DLD1 (cell line): ENCODE measurements at regions not wholly inside any gene's neighbourhood (a gene's known extent, or its start where the extent isn't known, plus 50 kb on each side); places are given as distances from the start of the nearest gene placed in this dataset.
"Not testable (repeated sequence)": the region's sequence is repeated elsewhere in the genome, so short reads cannot be mapped to it uniquely, and the experiment has no call there.

ENCODE experiments used
- in situ Hi-C: cut with HindIII; loops from 2 replicates; pipeline ENCODE4 v1.10.0; 2017; ENCODE audit warnings: low sequenced_read_pairs

DNA sequence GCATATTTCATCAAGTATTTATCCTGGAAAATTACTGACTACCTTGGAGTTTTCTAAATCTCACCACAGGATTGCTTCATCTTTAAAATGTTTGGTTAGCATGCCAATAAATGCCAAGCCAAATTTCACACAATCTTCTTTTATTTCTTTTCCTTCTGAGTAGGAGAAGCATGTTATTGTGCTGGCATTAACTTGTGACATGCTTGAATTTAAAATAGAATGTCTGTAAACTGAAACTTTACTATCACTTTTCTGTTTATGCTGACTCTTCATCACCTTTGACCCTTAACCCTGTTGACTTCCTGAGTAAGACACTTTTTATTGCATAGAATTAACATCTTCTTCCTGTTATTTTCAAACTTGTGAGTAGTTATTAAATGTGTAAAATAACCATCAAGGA is 56.2 kb upstream of the LRRTM4 start:
- in situ Hi-C loops, result no loop called here

DNA sequence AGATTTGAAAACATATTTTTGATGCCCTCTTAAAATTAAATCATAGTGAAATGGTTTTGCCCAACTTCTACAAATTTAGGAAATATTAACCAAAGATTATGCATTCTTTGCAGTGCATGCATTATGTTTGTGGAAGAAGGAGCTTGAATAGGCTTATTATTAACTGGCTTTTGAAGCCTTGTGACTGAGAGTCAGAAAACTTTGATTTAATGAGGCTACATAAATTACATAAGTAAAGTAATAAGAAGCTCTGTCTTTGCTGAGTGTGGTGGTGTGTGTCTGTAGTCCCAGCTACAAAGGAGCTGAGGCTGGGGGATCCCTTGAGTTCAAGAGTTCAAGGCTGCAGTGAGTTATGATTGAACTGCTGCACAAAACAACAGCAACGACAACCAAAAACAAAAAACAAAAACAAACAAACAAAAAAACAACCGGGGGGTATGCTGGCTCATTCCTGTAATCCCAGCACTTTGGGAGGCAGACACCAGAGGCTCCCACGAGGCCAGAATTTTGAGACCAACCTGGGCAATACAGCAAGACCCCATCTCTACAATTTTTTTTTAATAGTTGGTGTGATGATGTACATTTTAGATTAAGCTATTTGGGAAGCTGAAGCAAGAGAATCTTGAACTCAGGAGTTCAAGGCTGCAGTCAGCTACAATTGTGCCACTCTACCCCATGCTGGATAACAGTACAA is 57.0 kb upstream of the LRRTM4 start:
- in situ Hi-C loops, result no loop called here

DNA sequence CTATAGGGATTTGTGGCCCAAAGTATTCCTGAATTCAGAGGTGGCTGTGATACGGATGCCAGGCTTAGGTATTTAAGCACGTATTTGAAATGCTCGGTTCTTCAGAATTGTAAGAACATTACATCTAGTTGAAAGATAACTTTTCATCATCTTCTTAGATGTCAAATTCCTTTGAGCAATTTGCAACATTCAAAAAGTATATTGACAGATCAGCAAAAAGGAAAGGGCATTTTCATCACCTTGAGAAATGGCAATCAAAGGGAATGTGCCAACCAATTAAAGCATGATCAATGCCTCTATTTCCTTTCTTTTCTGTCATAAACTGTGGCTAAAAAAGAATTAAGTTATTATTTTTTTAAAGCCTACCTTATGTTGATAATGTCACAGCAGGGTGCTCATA is 66.3 kb upstream of the LRRTM4 start:
- in situ Hi-C loops, result no loop called here

DNA sequence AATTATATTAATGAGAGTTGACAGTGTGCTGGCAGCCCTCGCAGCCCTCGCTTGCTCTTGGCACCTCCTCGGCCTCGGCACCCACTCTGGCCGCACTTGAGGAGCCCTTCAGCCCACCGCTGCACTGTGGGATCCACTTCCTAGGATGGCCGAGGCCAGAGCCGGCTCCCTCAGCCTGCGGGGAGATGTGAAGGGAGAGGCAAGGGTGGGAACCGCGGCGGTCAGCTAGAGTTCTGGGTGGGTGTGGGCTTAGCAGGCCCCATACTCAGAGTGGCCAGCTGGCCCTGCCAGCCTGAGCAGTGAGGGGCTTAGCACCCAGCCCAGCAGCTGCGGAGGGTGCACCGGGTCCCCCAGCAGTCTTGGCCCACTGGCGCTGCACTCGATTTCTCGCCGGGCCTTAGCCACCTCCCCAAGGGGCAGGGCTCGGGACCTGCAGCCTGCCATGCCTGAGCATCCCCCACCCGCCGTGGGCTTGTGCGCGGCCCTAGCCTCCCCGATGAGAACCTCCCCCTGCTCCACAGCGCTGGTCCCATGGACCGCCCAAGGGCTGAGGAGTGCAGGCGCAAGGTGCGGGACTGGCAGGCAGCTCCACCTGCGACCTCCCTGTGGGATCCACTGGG is 68.2 kb upstream of the LRRTM4 start:
- in situ Hi-C loops, result no loop called here

DNA sequence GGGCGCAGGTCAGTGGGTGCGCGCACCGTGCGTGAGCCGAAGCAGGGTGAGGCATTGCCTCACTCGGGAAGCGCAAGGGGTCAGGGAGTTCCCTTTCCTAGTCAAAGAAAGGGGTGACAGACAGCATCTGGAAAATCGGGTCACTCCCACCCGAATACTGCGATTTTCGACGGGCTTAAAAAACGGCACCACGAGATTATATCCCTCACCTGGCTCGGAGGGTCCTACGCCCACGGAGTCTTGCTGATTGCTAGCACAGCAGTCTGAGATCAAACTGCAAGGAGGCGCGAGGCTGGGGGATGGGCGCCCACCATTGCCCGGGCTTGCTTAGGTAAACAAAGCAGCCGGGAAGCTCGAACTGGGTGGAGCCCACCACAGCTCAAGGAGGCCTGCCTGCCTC is 70.8 kb upstream of the LRRTM4 start:
- in situ Hi-C loops, result not testable (repeated sequence)

DNA sequence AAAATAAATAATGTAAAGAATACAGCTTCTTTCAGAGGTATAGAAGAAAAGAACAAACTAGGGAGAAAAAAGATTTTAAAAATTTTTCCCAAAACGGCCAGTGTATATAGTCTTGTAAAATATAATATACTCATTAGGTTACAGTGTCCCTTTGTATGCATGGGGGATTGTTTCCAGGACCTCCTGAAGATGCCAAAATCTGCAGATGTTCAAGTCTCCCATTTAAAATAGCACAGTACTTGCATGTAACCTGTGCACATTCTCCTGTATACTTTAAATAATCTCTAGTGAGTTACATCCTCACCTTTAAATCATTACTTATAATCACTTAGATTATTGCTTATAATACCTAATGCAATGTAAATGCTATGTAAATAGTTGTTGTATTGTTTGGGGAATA is 80.6 kb upstream of the LRRTM4 start:
- in situ Hi-C loops, result no loop called here

DNA sequence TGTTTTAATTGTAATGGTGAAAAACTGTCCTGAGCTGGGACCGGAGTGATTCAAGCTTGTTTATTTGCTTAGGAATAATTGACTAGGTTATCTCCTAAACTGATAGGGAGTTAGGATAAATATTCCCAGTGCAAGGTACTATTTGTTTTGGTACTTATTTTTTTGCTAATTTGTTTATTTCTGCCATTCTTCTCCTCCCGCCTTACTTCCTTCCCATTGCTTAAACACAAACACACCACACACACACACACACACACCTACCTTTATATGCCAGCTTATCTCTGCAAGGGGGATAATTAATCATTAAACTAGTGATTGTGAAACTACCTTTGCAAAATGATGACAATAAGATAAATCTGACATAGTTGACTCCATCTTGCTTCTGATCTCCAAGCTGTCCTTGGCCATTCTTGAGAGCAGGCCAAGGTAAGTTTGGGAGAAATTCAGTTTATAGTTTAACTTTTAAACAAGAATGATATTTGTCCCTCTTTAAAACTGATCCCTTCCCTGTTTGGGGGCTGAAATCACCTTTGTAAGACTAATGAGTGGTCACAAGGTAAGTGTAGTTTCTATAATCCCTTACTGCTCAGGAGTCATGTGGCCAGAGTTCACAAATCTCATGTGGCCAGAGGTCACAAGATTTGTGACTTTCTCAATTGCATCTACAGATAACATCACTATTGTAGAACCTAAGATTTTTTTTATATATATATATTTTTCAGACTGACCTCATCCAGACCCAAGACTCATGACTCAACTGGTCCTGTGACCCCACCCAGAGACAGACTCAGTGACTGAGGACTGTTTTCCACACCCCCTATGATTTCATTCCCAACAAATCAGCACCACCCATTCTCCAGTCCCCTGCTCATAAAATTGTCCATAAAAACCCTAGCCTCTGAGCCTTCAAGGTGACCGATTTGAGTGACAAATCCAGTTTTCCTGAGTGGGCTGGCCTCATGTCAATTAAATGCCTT is 83.1 kb upstream of the LRRTM4 start:
- in situ Hi-C loops, result no loop called here

DNA sequence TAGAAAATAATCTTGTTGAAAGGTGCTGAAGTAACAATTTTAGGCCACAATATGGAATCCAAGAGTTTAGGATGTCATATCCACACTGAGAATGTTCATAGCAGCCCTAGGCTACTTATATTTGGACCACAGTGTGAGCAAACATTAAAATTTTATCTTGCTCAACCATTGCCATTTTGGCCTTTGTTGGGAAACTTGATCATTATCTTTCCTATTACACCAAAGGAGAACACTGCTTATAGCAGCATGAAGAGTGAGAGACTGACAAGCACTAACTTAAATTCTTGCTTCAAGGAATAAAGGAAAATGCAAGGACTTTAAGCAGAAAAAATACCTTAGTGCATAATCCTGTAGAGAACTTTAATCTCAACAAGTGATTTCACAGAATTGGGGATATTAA is 86.3 kb upstream of the LRRTM4 start:
- in situ Hi-C loops, result no loop called here

DNA sequence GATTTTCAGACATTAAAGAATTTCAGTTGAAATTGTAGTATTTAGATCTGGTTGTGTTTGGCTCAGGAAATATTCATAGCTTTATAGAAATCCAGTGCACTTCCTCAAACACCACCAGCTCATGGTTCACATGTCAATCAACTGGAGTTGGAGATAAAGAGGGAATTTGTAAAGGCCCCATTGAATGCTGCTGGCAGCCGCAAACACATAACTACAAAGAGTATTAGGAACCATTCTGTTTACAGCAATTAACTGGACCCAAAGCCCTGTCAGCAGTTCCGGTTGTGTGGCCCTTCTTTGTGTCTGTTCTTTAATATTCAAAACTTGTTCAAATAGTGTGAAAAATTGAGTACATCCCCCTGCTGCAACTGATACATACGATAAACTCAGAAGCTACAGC is 107.4 kb upstream of the LRRTM4 start:
- in situ Hi-C loops, result no loop called here

DNA sequence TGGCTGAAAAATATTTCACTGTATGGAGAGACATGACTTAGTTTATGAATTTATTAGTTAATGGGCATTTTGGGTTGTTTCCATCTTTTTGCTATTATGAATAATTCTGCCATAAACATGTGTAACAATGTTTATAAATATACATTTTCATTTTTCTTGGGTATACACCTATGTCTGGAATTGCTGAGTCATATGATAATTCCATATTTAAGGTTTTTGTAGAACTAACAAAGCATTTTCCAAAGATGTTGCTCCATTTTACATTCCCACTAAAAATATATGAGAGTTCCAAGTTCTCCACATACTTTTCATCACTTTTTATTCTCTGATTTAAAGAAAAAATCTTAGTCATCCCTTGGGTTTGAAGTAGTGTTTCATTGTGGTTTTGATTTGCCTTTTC is 108.8 kb upstream of the LRRTM4 start:
- in situ Hi-C loops, result no loop called here

DNA sequence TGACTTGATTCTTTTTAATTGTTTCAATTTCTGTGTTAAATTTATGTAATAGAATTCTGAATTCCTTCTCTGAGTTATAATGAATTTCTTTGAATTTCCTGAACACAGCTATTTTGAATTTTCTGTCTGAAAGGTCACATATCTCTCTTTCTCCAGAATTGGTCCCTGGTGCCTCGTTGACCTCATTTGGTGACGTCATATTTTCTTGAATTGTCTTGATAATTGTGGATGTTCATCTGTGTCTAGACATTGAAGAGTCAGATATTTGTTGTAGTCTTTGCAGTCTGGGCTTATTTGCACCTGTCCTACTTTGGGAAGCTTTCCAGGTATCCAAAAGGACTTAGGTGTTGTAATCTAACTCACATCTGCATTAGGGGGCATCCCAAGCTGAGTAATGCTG is 111.4 kb upstream of the LRRTM4 start:
- in situ Hi-C loops, result no loop called here

DNA sequence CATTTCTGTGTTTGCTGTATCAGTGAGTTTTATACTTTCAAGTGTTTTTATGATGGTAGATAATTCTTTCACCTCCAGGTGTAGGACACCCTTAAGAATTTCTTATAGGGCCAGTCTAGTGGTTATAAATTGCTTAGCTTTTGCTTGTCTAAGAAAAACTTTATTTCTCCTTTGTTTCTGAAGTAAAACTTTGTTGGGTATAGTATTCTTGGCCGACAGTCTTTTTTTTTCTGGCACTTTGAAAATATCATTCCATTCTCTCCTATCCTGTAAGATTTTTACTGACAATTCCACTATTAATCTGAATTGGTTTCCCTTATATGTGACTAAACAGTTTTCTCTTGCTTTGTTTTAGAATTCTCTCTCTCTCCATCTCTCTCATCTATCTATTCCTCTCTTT is 118.7 kb upstream of the LRRTM4 start:
- in situ Hi-C loops, result no loop called here

DNA sequence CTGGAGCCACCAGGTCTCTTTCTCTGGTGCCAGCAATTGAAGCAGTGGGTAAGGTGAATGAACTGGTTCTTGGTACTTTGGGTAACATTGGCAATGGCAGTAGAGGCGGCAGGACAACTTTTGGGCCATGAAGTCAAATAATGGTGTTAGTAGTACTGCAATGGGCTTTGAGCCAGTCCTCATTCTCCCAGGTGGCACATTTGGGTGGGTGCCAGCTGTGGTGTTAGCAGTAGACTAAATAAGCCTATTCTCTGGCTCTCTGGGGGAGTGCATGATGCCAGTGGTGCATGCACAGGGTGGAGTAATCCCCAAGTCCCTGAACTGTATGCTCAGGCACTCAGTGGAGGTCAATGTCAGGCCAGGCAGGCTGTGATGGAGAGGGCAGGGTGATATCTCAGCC is 120.2 kb upstream of the LRRTM4 start:
- in situ Hi-C loops, result no loop called here

DNA sequence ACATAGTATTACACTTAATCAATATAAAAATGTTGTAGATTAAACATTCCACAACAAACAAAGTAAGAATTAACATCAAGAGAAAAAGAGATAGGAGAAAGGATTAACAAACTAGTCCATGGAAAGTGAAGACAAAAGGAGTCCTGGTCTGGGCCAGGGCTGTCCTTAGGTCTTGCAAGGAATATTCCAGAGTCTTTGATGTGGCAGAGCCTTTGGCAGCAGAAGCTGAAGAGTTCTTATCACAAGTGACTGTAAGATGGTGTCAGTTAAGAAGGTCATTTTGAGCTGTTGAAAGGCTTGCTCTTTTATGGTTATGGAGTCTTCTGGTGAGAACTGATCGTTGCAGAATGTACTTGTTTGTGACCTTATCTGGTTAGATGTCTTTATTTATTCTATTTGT is 127.7 kb upstream of the LRRTM4 start:
- in situ Hi-C loops, result no loop called here

DNA sequence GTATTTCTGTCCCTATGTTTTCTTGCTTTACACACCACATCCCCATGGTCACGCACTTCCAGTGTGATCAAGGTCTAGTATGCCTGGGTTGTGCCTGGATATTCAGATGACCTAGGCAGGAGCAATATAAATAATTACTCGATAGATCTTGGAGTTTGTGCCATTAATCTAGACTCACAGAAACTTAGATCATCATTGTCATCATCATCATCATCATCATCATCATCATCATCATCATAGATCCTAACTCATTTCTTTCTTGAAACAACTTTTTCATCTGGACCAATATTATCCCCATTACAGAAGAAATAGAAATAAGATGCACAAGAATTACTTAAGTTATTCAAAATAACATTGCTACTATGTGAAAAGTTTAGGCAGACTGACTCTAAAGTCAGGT is 130.3 kb upstream of the LRRTM4 start:
- in situ Hi-C loops, result no loop called here

DNA sequence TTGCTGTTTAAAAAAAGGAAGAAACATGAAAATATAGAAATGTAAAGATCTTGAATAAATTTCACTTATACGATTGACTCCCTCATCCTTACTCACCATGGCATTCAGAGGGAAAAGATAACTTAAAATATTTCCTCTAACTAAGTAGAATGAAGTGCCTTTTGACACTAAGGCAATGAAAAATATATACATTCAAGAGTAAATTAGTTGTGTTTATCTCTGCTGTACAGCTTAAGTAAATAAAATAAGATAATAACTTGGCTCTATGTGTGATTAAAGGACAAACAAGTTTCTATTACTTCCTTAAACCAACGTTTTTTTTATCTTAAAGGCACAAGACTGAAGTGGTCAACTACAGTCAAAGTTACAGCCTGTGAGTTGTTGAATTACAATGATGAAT is 142.3 kb upstream of the LRRTM4 start:
- in situ Hi-C loops, result no loop called here

DNA sequence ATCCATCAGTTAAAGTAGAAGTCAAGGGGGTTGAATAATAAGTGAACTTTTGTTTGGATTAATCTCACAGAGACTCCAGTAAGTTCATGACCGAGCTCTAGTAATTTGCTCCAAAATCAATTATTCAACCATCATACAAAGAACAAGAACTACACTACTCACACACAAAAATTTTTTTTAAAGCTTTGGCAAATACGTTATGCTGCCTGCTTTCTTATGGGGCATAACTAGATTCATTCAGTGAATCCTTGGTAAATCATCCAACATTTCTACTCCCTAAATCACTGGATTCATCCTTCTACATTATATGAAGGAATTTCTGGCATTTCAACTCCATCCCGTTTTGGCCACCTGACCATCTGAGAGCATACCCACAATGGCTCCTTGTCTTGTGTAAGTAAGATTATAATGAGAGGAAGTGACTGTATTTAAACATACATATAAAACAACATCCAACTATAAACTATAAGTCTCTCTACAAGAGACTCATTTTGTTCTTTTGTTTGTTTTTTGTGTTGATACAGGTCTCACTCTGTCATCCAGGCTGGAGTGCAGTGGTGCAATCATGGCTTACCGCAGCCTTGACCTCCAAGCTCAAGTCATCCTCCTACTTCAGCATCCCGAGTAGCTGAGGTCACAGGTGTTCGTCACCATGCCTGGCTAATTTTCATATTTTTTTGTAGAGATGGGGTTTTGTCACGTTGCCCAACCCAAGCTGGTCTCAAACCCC is 144.2 kb upstream of the LRRTM4 start:
- in situ Hi-C loops, result no loop called here

DNA sequence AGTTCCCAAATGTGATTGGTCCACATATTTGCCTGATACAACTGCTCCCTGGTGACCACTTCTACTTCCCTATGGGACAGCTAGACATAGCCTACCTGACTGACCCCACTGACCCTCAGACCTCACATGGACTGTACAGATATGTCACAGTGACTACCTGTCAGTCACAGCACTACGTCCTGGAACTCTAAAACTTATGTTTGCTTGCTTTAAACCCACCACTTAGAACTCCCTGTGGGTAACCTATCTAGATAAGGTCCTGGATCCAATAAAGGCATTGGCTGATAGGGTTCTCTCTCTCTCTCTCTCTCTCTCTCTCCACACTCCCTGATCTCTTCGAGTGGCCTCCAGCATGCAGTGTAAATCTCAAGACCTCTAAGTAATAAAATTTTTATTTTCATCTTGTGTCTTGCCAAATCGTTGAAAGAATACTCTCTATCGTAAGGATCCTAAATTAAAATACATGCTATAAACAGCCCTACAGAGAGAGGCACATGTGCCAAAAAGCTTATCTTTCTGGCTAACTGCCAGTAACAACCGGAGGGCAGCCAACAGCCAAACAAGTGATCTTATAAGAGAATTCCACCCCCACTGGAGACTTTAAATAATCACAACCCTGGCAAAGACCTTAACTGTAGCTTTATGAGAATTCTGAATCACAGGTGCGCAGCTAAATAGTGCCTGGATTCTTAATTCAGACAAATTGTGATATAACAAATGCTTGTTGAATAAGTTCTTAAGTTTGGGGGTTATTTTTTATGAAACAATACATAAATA is 162.6 kb upstream of the LRRTM4 start:
- in situ Hi-C loops, result not testable (repeated sequence)

DNA sequence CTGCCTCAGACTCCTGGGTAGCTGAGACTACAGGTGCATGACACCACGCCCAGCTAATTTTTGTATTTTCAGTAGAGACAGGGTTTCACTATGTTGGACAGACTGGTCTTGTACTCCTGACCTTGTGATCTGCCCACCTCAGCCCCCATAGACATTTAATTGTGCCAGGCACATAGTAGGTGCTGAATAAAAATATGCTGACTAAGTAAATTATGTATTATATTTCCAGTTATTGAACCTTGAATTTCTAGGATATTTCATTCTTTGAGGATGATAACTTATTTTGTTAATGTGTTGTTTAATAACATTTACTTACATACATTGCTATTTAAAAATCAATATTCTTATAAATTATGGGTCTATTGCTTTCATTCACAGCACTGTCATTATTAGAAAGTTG is 190.4 kb upstream of the LRRTM4 start:
- in situ Hi-C loops, result no loop called here

DNA sequence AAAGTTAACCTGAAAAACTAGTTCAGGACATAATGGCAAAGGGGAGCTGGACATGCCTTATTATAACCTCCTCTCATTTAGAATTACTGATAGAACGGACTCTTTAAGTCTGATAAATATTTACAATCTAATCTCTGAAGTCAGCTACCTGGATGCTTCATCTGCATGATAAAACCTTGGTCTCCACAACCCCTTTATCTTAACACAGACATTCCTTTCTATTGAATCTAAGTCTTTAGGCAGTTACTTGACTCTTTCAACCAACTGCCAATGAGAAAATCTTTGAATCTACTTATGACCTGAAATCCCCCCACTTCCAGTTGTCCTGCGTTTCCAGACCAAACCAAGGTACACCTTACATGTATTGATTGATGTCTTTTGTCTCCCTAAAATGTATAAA is 191.2 kb upstream of the LRRTM4 start:
- in situ Hi-C loops, result no loop called here
